HCT116 (cell line): ENCODE measurements at regions not wholly inside any gene's neighbourhood (a gene's known extent, or its start where the extent isn't known, plus 50 kb on each side); places are given as distances from the start of the nearest gene placed in this dataset.

Source experiments
- ATAC-seq: fragments of 200-7000 bp; cut with Tn5 transposase; 2 replicates; pipeline ENCODE4 v1.9.1; 2020; ENCODE audit warnings: mild to moderate bottlenecking, moderate library complexity
- BruUV-seq: library from RNA; stranded (reverse); fragments of 400-500 nt; replicated peaks from 2 replicates; lab custom pipeline; 2021; lab: Mats Ljungman, UMichigan
- CTCF ChIA-PET: fragments of 300-600 bp; sonication (Branson Sonifier 250); formaldehyde crosslinking; loops from one replicate; lab custom pipeline; 2021; ENCODE audit warnings: antibody characterized with exemption; lab: Charles Lee
- POLR2A ChIA-PET: fragments of 300-600, 350-600 bp; sonication (Branson Sonifier 250); formaldehyde crosslinking; loops from one replicate; lab custom pipeline; 2021; ENCODE audit warnings: antibody characterized with exemption; lab: Charles Lee
- RAD21 ChIA-PET, 2 experiments: fragments of 300-600 bp; sonication (Branson Sonifier 250); formaldehyde crosslinking; loops; one replicate each; lab custom pipeline; 2023; ENCODE audit warnings: low total read pairs in 2 of 2; ENCODE audit not compliant: uncharacterized antibody in 2 of 2, unreplicated experiment in 2 of 2, low non-redundant PET in 1 of 2; lab: Charles Lee
- DNase-seq: peaks from one replicate; pipeline ENCODE4 v3.0.0-alpha.2; 2010; ENCODE audit warnings: low read depth, low spot score
- H2AFZ ChIP-seq: fragments of 200-600 bp; shearing (Covaris generic), sonication (generic); 2 replicates; pipeline ENCODE4 v1.6.1; 2017; ENCODE audit warnings: low read depth, mixed run types, mixed read lengths, antibody characterized with exemption, low read length; ENCODE audit not compliant: poor library complexity, severe bottlenecking
- H3K27ac ChIP-seq: 2 replicates; pipeline ENCODE4 v1.5.1; 2012; ENCODE audit warnings: low read depth, low read length
- H3K27me3 ChIP-seq: fragments of 200-600 bp; sonication (generic); 2 replicates; pipeline ENCODE4 v1.6.1; 2016; ENCODE audit warnings: mixed run types, low read length, mixed read lengths; ENCODE audit not compliant: insufficient read depth
- H3K36me3 ChIP-seq, 2 experiments: fragments of 200-500 bp in 1 of 2; fragments of 200-600 bp in 1 of 2; sonication (Bioruptor generic) in 1 of 2; sonication (generic) in 1 of 2; 2 replicates each; pipeline versions ENCODE4 v1.5.1 to v1.6.1; 2014 to 2016; ENCODE audit warnings: low read length in 2 of 2, inconsistent platforms in 1 of 2, mixed read lengths in 1 of 2, mixed run types in 1 of 2; ENCODE audit not compliant: insufficient read depth in 2 of 2, control insufficient read depth in 1 of 2
- H3K4me1 ChIP-seq, 2 experiments: fragments of 200-600 bp in 1 of 2; sonication (generic) in 1 of 2; 2 replicates each; pipeline versions ENCODE4 v1.5.1 to v1.6.1; 2012 to 2017; ENCODE audit warnings: low read length in 2 of 2, inconsistent platforms in 1 of 2, mild to moderate bottlenecking in 1 of 2, mixed read lengths in 1 of 2, mixed run types in 1 of 2, moderate library complexity in 1 of 2; ENCODE audit not compliant: insufficient read depth in 2 of 2, control insufficient read depth in 1 of 2
- H3K4me2 ChIP-seq: fragments of 200-600 bp; sonication (generic); 2 replicates; pipeline ENCODE4 v1.6.1; 2017; ENCODE audit warnings: mixed run types, low read length, mixed read lengths
- H3K4me3 ChIP-seq, 2 experiments: fragments of 200-600 bp in 1 of 2; sonication (generic) in 1 of 2; replicated peaks in 1 of 2; 2 replicates each; pipeline ENCODE4 v1.5.1; 2011 to 2016; ENCODE audit warnings: low read length in 2 of 2, control low read depth in 1 of 2, low read depth in 1 of 2, mild to moderate bottlenecking in 1 of 2, mixed read lengths in 1 of 2, mixed run types in 1 of 2
- H3K79me2 ChIP-seq: fragments of 200-600 bp; sonication (generic); 2 replicates; pipeline ENCODE4 v1.6.1; 2017; ENCODE audit warnings: mild to moderate bottlenecking, mixed run types, low read length, moderate library complexity, mixed read lengths; ENCODE audit not compliant: insufficient read depth
- H3K9ac ChIP-seq: fragments of 200-600 bp; sonication (generic); 2 replicates; pipeline ENCODE4 v1.6.1; 2016; ENCODE audit warnings: low read length, mixed read lengths
- H3K9me2 ChIP-seq: fragments of 200-600 bp; sonication (generic), shearing (Covaris generic); 2 replicates; pipeline ENCODE4 v1.6.1; 2017; ENCODE audit warnings: mixed run types, mild to moderate bottlenecking, moderate library complexity; ENCODE audit not compliant: insufficient read depth
- H3K9me3 ChIP-seq, 2 experiments: fragments of 200-500 bp in 1 of 2; fragments of 200-600 bp in 1 of 2; sonication (Bioruptor generic) in 1 of 2; sonication (generic) in 1 of 2; 2 replicates each; pipeline ENCODE4 v1.6.1; 2014 to 2017; ENCODE audit warnings: low read length in 2 of 2, mixed read lengths in 2 of 2, inconsistent platforms in 1 of 2, low read depth in 1 of 2, mild to moderate bottlenecking in 1 of 2, mixed run types in 1 of 2, moderate library complexity in 1 of 2; ENCODE audit not compliant: control insufficient read depth in 1 of 2, insufficient read depth in 1 of 2
- H4K20me1 ChIP-seq: fragments of 200-600 bp; sonication (generic), shearing (Covaris generic); 2 replicates; pipeline ENCODE4 v1.6.1; 2017; ENCODE audit warnings: mixed run types, mild to moderate bottlenecking, moderate library complexity; ENCODE audit not compliant: insufficient read depth
- CEBPB ChIP-seq: IDR thresholded peaks from 2 replicates; pipeline ENCODE4 v1.6.1; 2012; ENCODE audit warnings: low read depth
- EGR1 ChIP-seq: IDR thresholded peaks from 2 replicates; pipeline ENCODE4 v1.6.1; 2012; ENCODE audit warnings: low read depth
- EZH2 ChIP-seq: fragments of 200-600 bp; sonication (generic); IDR thresholded peaks from 2 replicates; pipeline ENCODE4 v1.6.1; 2017; ENCODE audit warnings: antibody characterized with exemption, mixed run types
- EZH2phosphoT487 ChIP-seq: fragments of 200-600 bp; IDR thresholded peaks from 2 replicates; pipeline ENCODE4 v1.6.1; 2018; ENCODE audit warnings: antibody characterized with exemption, borderline replicate concordance
- JUND ChIP-seq: IDR thresholded peaks from 2 replicates; pipeline ENCODE4 v1.6.1; 2012
- POLR2A ChIP-seq: IDR thresholded peaks from 2 replicates; pipeline ENCODE4 v1.7.0; 2011; ENCODE audit warnings: borderline replicate concordance; ENCODE audit not compliant: insufficient read depth, insufficient read length; ENCODE audit errors: extremely low read depth
- POLR2AphosphoS5 ChIP-seq: IDR thresholded peaks from 2 replicates; pipeline ENCODE4 v1.6.1; 2011; ENCODE audit warnings: mild to moderate bottlenecking, low read depth, low read length, moderate library complexity
- RAD21 ChIP-seq: IDR thresholded peaks from 2 replicates; pipeline ENCODE4 v1.6.1; 2012; ENCODE audit warnings: low read depth, mild to moderate bottlenecking
- SIN3A ChIP-seq: IDR thresholded peaks from 2 replicates; pipeline ENCODE4 v1.6.1; 2012; ENCODE audit warnings: low read depth
- SP1 ChIP-seq: IDR thresholded peaks from 2 replicates; pipeline ENCODE4 v1.6.1; 2012; ENCODE audit warnings: low read depth
- SRF ChIP-seq: IDR thresholded peaks from 2 replicates; pipeline ENCODE4 v1.6.1; 2012; ENCODE audit warnings: low read depth
- YY1 ChIP-seq: IDR thresholded peaks from 2 replicates; pipeline ENCODE4 v1.6.1; 2011; ENCODE audit warnings: low read length, low read depth, moderate library complexity, mild to moderate bottlenecking; ENCODE audit not compliant: insufficient replicate concordance; ENCODE audit errors: extremely low read depth
- ZFX ChIP-seq: fragments of 450-650 bp; IDR thresholded peaks from 2 replicates; pipeline ENCODE4 v1.6.1; 2017
- ZNF274 ChIP-seq: fragments of 200-500 bp; sonication (Bioruptor generic); IDR thresholded peaks from 2 replicates; pipeline ENCODE4 v1.6.1; 2014; ENCODE audit warnings: mild to moderate bottlenecking, low read depth, low read length, inconsistent platforms
- intact Hi-C: fragments of 100-400 bp; cut with micrococcal nuclease; formaldehyde crosslinking; loops from 2 replicates; pipeline ENCODE4 v1.10.0; 2022
- TF ChIP-seq, protein P1 (sequence below), 3 experiments: fragments of 200-600 bp in 1 of 3; sonication (generic) in 1 of 3; IDR thresholded peaks in 2 of 3; conservative IDR thresholded peaks in 1 of 3; 2 replicates each; pipeline ENCODE4 v1.5.1; 2012 to 2017; ENCODE audit warnings: low read depth in 2 of 3, low read length in 2 of 3, antibody characterized with exemption in 1 of 3, borderline replicate concordance in 1 of 3, control low read depth in 1 of 3, mild to moderate bottlenecking in 1 of 3, mixed read lengths in 1 of 3, mixed run types in 1 of 3, moderate library complexity in 1 of 3; ENCODE audit not compliant: insufficient read depth in 1 of 3
- TF ChIP-seq, protein P2 (sequence below): IDR thresholded peaks from 2 replicates; pipeline ENCODE4 v1.6.1; 2011; ENCODE audit warnings: mild to moderate bottlenecking, low read length, moderate library complexity; ENCODE audit not compliant: insufficient replicate concordance; ENCODE audit errors: extremely low read depth
- TF ChIP-seq, protein P3 (sequence below): IDR thresholded peaks from 2 replicates; pipeline ENCODE4 v1.6.1; 2012
- TF ChIP-seq, protein P4 (sequence below): IDR thresholded peaks from 2 replicates; pipeline ENCODE4 v1.6.1; 2012

DNA sequence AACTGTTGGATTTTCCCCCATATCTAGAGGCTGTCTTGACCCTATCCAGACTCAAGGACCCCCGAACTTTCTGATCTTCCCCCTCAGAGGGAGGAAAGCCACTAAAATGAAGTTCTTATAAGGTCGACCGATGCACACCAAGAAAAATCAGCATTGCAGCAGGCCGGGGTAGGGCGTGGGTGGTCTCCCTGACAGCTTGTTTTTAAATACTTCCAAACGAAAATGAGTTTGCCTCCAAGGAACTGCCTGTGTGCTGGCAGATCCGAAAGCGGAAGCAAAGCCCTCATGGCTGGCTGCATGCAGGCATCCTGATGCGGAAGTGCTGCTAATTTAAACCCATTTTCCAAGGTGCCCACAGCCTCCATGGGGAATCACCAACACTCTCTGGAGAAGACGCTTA lies 374.3 kb upstream of the XYLT1 start (continued):
- no peak for TF ChIP-seq EZH2
- TF ChIP-seq RAD21, result no peak
- TF ChIP-seq, protein P1, sequence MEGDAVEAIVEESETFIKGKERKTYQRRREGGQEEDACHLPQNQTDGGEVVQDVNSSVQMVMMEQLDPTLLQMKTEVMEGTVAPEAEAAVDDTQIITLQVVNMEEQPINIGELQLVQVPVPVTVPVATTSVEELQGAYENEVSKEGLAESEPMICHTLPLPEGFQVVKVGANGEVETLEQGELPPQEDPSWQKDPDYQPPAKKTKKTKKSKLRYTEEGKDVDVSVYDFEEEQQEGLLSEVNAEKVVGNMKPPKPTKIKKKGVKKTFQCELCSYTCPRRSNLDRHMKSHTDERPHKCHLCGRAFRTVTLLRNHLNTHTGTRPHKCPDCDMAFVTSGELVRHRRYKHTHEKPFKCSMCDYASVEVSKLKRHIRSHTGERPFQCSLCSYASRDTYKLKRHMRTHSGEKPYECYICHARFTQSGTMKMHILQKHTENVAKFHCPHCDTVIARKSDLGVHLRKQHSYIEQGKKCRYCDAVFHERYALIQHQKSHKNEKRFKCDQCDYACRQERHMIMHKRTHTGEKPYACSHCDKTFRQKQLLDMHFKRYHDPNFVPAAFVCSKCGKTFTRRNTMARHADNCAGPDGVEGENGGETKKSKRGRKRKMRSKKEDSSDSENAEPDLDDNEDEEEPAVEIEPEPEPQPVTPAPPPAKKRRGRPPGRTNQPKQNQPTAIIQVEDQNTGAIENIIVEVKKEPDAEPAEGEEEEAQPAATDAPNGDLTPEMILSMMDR (IDR thresholded peaks at IDR 0.05 in 2 of 3, conservative IDR thresholded peaks at IDR 0.05 in 1 of 3; ENCODE audit: borderline replicate concordance in 1 of 3, insufficient read depth in 1 of 3, low read depth in 2 of 3, low read length in 2 of 3), result no peak
- TF ChIP-seq ZFX, result no peak
- no peak for TF ChIP-seq CEBPB
- TF ChIP-seq, protein P2, sequence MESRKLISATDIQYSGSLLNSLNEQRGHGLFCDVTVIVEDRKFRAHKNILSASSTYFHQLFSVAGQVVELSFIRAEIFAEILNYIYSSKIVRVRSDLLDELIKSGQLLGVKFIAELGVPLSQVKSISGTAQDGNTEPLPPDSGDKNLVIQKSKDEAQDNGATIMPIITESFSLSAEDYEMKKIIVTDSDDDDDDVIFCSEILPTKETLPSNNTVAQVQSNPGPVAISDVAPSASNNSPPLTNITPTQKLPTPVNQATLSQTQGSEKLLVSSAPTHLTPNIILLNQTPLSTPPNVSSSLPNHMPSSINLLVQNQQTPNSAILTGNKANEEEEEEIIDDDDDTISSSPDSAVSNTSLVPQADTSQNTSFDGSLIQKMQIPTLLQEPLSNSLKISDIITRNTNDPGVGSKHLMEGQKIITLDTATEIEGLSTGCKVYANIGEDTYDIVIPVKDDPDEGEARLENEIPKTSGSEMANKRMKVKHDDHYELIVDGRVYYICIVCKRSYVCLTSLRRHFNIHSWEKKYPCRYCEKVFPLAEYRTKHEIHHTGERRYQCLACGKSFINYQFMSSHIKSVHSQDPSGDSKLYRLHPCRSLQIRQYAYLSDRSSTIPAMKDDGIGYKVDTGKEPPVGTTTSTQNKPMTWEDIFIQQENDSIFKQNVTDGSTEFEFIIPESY, result no peak
- no peak for TF ChIP-seq JUND
- no peak for TF ChIP-seq YY1
- no peak for TF ChIP-seq SP1

DNA sequence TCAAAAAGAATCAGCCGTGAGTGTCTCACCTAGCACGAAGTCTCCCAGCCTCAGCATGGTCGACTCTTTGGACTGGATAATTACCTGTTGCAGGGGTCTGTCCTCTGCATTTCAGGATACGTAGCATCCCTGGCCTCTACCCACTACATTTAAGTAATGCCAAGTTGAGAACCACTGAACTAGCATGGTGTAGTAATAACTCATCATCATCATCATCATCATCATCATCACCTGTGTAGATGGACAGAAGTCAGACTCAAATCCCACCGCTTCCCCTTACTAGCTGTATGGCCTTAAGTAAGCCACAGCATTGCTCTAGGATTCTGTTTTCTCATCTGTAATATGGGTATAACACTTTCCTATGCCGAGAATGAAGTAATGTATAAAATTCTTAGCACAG lies 373.1 kb upstream of the XYLT1 start:
- peaks cover 26% of the 10 kb centered on the region for H3K27me3 ChIP-seq
- CTCF ChIA-PET, result no interaction called here
- DNase-seq, result no peak
- TF ChIP-seq POLR2A (no peak), EZH2phosphoT487 (no peak), JUND (no peak), SIN3A (no peak), SRF (no peak), YY1 (no peak), ZNF274 (no peak), EGR1 (no peak), POLR2AphosphoS5 (no peak)
- TF ChIP-seq, protein P3, sequence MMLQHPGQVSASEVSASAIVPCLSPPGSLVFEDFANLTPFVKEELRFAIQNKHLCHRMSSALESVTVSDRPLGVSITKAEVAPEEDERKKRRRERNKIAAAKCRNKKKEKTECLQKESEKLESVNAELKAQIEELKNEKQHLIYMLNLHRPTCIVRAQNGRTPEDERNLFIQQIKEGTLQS, result no peak
- TF ChIP-seq, protein P2, result no peak
- TF ChIP-seq, protein P1 (IDR thresholded peaks at IDR 0.05 in 2 of 3, conservative IDR thresholded peaks at IDR 0.05 in 1 of 3; ENCODE audit: borderline replicate concordance in 1 of 3, insufficient read depth in 1 of 3, low read depth in 2 of 3, low read length in 2 of 3), result no peak
- TF ChIP-seq, protein P4, sequence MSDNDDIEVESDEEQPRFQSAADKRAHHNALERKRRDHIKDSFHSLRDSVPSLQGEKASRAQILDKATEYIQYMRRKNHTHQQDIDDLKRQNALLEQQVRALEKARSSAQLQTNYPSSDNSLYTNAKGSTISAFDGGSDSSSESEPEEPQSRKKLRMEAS, result no peak

More for the DNA sequence above, 373.1 kb upstream of the XYLT1 start:
- no peak for ATAC-seq
- Histone ChIP-seq H3K9me2 (no peaks in the 10 kb centered on the region), H2AFZ (no peak overlapping the region), H3K4me2 (no peak overlapping the region), H3K27ac (no peak overlapping the region), H3K9me3 (no peaks in the 10 kb centered on the region), H3K4me3 (no peak overlapping the region), H3K36me3 (no peaks in the 10 kb centered on the region), H3K9ac (no peak overlapping the region), H4K20me1 (no peaks in the 10 kb centered on the region), H3K79me2 (no peaks in the 10 kb centered on the region), H3K4me1 (no peaks in the 10 kb centered on the region)
- BruUV-seq, result no TSS peak
- ChIA-PET POLR2A (no interaction called here), RAD21 (no interaction called here)
- intact Hi-C loops, result no loop called here
